Tibial nerve (tissue), 3 donors: ENCODE measurements at regions not wholly inside any gene's neighbourhood (a gene's known extent, or its start where the extent isn't known, plus 50 kb on each side); places are given as distances from the start of the nearest gene placed in this dataset.

Source experiments
- CTCF ChIP-seq, 5 experiments: fragments of 200-600 bp in 3 of 5; fragments of 450-650 bp in 2 of 5; sonication (generic) in 3 of 5; IDR thresholded peaks; one replicate each; pipeline ENCODE4 v1.5.1; 2016 to 2019; ENCODE audit warnings: antibody characterized with exemption in 5 of 5, mild to moderate bottlenecking in 3 of 5, moderate library complexity in 2 of 5
- POLR2A ChIP-seq, 2 donors: fragments of 450-650 bp; IDR thresholded peaks; one replicate each; pipeline ENCODE4 v1.6.1; 2017; ENCODE audit warnings: antibody characterized with exemption in 2 of 2, mild to moderate bottlenecking in 2 of 2, moderate library complexity in 2 of 2

DNA sequence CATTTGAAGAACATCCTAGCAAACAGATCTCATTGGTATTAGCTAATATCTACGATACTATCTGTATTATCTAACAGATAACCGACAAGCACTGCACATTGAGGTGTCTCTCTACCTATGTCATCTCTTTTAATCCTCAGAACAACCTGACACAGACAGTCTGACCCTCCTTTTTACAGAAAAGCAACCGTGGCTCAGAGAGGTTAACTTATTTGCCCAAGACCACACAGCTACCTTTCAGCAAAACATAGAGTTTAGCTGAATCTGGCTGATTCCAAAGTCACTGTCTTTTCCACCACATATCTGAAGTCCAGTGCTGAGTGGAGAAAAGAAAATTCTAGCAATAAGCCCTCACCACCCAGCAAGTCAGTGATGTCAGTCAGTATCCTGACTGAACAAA, 358.7 kb upstream of the JARID2 start:
- TF ChIP-seq CTCF (IDR thresholded peaks at IDR 0.05) (no peak), POLR2A (IDR thresholded peaks at IDR 0.05) (no peak)
